Breast epithelium (tissue), 3 donors: ENCODE measurements at regions not wholly inside any gene's neighbourhood (a gene's known extent, or its start where the extent isn't known, plus 50 kb on each side); places are given as distances from the start of the nearest gene placed in this dataset.

Experiments
- POLR2AphosphoS5 ChIP-seq, 3 donors: sonication (generic); formaldehyde crosslinking; IDR thresholded peaks; one replicate each; pipeline ENCODE4 v1.6.1; 2017; ENCODE audit warnings: antibody characterized with exemption in 3 of 3
- TF ChIP-seq, protein P1 (sequence below), 3 donors: fragments of 450-650 bp; IDR thresholded peaks; one replicate each; pipeline ENCODE4 v1.5.1; 2016 to 2017; ENCODE audit warnings: antibody characterized with exemption in 3 of 3, mild to moderate bottlenecking in 3 of 3, moderate library complexity in 3 of 3

- TF ChIP-seq, protein P1, sequence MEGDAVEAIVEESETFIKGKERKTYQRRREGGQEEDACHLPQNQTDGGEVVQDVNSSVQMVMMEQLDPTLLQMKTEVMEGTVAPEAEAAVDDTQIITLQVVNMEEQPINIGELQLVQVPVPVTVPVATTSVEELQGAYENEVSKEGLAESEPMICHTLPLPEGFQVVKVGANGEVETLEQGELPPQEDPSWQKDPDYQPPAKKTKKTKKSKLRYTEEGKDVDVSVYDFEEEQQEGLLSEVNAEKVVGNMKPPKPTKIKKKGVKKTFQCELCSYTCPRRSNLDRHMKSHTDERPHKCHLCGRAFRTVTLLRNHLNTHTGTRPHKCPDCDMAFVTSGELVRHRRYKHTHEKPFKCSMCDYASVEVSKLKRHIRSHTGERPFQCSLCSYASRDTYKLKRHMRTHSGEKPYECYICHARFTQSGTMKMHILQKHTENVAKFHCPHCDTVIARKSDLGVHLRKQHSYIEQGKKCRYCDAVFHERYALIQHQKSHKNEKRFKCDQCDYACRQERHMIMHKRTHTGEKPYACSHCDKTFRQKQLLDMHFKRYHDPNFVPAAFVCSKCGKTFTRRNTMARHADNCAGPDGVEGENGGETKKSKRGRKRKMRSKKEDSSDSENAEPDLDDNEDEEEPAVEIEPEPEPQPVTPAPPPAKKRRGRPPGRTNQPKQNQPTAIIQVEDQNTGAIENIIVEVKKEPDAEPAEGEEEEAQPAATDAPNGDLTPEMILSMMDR (IDR thresholded peaks at IDR 0.05): no peak
- TF ChIP-seq POLR2AphosphoS5 (IDR thresholded peaks at IDR 0.05): no peak
Measured at GRCh38 chr16:86259499-86259898, 250.8 kb upstream of the FOXF1 start.
